Fibroblast of villous mesenchyme (primary cell): ENCODE measurements at regions not wholly inside any gene's neighbourhood (a gene's known extent, or its start where the extent isn't known, plus 50 kb on each side); places are given as distances from the start of the nearest gene placed in this dataset.

Experiments
- DNase-seq: peaks from one replicate; pipeline ENCODE4 v3.0.0-alpha.2; 2010; ENCODE audit warnings: low read depth
- H3K4me3 ChIP-seq: 2 replicates; pipeline ENCODE4 v1.5.1; 2011; ENCODE audit warnings: low read depth, mild to moderate bottlenecking, low read length
- TF ChIP-seq, protein P1 (sequence below): IDR thresholded peaks from 2 replicates; pipeline ENCODE4 v1.5.1; 2012; ENCODE audit warnings: low read depth, mild to moderate bottlenecking, low read length; ENCODE audit not compliant: insufficient read depth

- DNase-seq: no peak
- TF ChIP-seq, protein P1, sequence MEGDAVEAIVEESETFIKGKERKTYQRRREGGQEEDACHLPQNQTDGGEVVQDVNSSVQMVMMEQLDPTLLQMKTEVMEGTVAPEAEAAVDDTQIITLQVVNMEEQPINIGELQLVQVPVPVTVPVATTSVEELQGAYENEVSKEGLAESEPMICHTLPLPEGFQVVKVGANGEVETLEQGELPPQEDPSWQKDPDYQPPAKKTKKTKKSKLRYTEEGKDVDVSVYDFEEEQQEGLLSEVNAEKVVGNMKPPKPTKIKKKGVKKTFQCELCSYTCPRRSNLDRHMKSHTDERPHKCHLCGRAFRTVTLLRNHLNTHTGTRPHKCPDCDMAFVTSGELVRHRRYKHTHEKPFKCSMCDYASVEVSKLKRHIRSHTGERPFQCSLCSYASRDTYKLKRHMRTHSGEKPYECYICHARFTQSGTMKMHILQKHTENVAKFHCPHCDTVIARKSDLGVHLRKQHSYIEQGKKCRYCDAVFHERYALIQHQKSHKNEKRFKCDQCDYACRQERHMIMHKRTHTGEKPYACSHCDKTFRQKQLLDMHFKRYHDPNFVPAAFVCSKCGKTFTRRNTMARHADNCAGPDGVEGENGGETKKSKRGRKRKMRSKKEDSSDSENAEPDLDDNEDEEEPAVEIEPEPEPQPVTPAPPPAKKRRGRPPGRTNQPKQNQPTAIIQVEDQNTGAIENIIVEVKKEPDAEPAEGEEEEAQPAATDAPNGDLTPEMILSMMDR: no peak
- no peak overlapping the region for H3K4me3 ChIP-seq
These were observed 54.6 kb upstream of the PARM1 start for GRCh38 chr4:74878323-74878722.

DNA sequence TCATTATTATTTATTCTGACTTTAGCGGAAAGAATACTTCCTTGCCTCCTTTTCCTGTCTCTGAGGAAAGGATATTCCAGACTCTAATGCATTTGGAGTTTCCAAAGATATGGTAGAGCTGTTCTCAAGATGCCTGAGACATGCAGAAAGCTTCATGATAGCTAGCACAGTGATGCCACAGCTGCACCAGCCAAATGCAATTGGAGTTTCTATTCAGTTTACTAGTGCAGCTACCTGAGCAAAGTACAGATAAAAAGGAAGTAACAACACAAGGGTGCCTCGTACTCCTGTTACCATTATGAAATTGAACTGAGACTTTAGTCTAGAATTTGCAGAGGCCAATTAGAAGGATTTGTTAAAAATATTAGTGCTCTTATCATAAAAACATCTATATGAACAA is 57.5 kb upstream of the PARM1 start:
- TF ChIP-seq, protein P1: no peak
- H3K4me3 ChIP-seq: no peak overlapping the region
- DNase-seq: no peak

- peak; percentile 86 for DNase-seq
- TF ChIP-seq, protein P1: peak; percentile 94
- no peak overlapping the region for H3K4me3 ChIP-seq
These were observed 58.1 kb upstream of the PARM1 start for GRCh38 chr4:74874753-74875367.

DNA sequence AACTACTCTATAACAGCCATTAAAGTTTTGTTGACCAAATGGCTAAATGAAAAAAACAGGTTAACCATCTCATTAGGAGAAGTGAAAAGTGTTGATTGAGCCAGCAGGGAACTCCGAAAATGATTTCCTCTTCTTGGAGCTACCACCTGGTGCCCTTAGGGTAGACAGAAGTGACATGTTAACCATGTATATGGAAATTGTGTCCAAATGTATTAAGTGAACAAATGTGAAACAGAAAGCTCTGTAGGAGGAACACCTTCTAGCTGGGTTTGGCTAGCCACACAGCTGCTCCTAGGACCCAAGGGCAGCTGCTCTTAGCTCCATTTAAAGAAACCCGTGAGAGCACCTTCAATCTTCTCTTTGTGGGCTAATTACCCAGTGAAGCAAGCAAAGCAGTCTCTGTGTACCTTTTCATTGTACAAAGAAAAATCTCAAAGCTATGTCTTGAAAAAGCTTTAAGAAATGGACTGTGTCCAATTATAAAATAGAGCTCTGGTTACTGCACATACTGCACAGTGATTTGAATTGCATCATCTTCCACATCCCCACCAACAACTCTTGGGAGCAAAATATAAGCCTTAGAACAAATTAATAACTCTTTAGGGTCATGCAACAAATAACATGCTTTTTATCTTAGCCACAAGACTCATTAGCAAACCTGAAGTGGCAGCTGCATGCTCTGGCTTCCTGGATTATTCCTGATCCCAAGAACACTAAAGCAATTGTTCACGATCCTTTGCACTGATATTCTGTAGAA is 59.2 kb upstream of the PARM1 start:
- TF ChIP-seq, protein P1: no peak
- no peak for DNase-seq
- H3K4me3 ChIP-seq: no peak overlapping the region

DNA sequence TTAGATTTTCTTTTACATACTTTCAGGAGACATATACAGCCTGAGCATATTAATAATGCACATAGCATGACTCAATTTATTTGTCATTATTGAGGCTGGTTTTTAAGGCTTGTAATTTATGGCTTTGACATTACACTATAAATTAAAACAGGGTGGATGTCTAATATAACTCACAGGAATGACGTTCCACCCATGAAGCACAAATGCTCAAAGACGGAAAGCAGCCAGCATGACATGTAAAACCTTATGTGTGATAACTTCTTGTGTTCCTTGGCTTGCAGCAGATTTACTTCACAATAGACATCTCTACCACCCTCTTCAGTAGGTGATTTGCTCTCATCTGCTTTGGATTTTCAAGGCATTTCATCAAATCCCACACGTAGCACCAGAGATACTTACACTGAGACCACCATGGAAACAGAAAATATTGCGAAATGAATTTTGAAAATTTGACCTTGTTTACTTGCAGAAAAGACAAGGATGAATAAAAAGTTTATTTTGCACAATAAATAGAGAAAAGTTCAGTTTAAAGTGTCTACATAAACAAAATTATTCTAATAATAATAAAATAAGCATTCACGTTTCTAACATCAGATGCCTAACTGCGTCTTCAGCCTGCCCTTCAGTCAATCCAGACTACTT is 64.7 kb upstream of the BTC start:
- DNase-seq: no peak
- H3K4me3 ChIP-seq: no peak overlapping the region
- TF ChIP-seq, protein P1: no peak

- DNase-seq: no peak
These were observed 61.6 kb upstream of the BTC start for GRCh38 chr4:74855879-74856278.

More at GRCh38 chr4:74855879-74856278, 61.6 kb upstream of the BTC start:
- TF ChIP-seq, protein P1: no peak
- H3K4me3 ChIP-seq: no peak overlapping the region
